HL-60 (cell line): ENCODE measurements at regions not wholly inside any gene's neighbourhood (a gene's known extent, or its start where the extent isn't known, plus 50 kb on each side); places are given as distances from the start of the nearest gene placed in this dataset.

Source experiments
- DNase-seq, 2 experiments: peaks; one replicate each; pipeline ENCODE4 v3.0.0-alpha.2; 2010 to 2020; ENCODE audit warnings: low read depth in 1 of 2, low spot score in 1 of 2
- H3K27ac ChIP-seq: fragments of 250-450 bp; sonication (Bioruptor Pico); replicated peaks from 2 replicates; pipeline ENCODE4 v1.5.1; 2020; ENCODE audit warnings: mild to moderate bottlenecking, moderate library complexity
- H3K27me3 ChIP-seq: fragments of 250-450 bp; sonication (Bioruptor Pico); 2 replicates; pipeline ENCODE4 v1.5.1; 2021; ENCODE audit warnings: mild to moderate bottlenecking, moderate library complexity; ENCODE audit not compliant: insufficient read depth, poor library complexity, severe bottlenecking
- H3K4me3 ChIP-seq: replicated peaks from 2 replicates; pipeline ENCODE4 v1.5.1; 2011; ENCODE audit warnings: mild to moderate bottlenecking, control low read depth, low read length; ENCODE audit not compliant: insufficient read depth
- GABPA ChIP-seq: IDR thresholded peaks from 2 replicates; pipeline ENCODE4 v1.6.1; 2012; ENCODE audit warnings: low read depth
- POLR2AphosphoS5 ChIP-seq: IDR thresholded peaks from 2 replicates; pipeline ENCODE4 v1.6.1; 2012; ENCODE audit warnings: low read depth
- SPI1 ChIP-seq: IDR thresholded peaks from 2 replicates; pipeline ENCODE4 v1.6.1; 2012; ENCODE audit warnings: low read depth, mild to moderate bottlenecking, borderline replicate concordance
- TF ChIP-seq, protein P1 (sequence below): IDR thresholded peaks from one replicate; pipeline ENCODE4 v1.5.1; 2011; ENCODE audit warnings: low read length, control low read depth, inconsistent platforms; ENCODE audit not compliant: insufficient read depth
- TF ChIP-seq, protein P2 (sequence below): IDR thresholded peaks from 2 replicates; pipeline ENCODE4 v1.6.1; 2012; ENCODE audit warnings: low read depth; ENCODE audit not compliant: insufficient replicate concordance

DNA sequence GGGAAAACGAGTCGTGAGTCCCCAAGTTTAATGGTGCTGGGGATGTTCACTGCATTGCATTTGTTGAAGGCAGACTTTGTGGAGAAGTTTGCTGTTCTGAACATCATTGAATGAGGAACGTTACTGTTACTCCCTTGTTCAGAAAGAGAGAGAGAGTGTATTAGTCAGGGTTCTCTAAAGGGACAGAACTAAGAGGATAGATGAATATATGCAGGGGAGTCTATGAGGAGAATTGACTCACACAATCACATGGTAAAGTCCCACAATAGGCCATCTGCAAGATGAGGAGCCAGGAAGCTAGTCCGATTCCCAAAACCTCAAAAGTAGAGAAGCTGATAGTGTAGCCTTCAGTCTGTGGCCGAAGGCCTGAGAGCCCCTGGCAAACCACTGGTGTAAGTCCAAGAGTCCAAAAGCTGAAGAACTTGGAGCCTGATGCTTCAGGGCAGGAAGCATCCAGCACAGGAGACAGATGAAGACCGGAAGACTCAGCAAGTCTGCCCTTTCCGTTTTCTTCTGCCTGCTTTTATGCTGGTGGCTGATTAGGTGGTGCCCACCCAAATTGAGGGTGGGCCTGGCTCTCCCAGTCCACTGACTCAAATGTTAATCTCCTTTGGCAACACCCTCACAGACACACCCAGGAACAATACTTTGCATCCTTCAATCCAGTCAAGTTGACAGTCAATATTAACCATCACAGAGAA is 223.5 kb upstream of the PCSK2 start:
- TF ChIP-seq GABPA (no peak), SPI1 (no peak), POLR2AphosphoS5 (no peak)
- TF ChIP-seq, protein P1, sequence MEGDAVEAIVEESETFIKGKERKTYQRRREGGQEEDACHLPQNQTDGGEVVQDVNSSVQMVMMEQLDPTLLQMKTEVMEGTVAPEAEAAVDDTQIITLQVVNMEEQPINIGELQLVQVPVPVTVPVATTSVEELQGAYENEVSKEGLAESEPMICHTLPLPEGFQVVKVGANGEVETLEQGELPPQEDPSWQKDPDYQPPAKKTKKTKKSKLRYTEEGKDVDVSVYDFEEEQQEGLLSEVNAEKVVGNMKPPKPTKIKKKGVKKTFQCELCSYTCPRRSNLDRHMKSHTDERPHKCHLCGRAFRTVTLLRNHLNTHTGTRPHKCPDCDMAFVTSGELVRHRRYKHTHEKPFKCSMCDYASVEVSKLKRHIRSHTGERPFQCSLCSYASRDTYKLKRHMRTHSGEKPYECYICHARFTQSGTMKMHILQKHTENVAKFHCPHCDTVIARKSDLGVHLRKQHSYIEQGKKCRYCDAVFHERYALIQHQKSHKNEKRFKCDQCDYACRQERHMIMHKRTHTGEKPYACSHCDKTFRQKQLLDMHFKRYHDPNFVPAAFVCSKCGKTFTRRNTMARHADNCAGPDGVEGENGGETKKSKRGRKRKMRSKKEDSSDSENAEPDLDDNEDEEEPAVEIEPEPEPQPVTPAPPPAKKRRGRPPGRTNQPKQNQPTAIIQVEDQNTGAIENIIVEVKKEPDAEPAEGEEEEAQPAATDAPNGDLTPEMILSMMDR: no peak
- TF ChIP-seq, protein P2, sequence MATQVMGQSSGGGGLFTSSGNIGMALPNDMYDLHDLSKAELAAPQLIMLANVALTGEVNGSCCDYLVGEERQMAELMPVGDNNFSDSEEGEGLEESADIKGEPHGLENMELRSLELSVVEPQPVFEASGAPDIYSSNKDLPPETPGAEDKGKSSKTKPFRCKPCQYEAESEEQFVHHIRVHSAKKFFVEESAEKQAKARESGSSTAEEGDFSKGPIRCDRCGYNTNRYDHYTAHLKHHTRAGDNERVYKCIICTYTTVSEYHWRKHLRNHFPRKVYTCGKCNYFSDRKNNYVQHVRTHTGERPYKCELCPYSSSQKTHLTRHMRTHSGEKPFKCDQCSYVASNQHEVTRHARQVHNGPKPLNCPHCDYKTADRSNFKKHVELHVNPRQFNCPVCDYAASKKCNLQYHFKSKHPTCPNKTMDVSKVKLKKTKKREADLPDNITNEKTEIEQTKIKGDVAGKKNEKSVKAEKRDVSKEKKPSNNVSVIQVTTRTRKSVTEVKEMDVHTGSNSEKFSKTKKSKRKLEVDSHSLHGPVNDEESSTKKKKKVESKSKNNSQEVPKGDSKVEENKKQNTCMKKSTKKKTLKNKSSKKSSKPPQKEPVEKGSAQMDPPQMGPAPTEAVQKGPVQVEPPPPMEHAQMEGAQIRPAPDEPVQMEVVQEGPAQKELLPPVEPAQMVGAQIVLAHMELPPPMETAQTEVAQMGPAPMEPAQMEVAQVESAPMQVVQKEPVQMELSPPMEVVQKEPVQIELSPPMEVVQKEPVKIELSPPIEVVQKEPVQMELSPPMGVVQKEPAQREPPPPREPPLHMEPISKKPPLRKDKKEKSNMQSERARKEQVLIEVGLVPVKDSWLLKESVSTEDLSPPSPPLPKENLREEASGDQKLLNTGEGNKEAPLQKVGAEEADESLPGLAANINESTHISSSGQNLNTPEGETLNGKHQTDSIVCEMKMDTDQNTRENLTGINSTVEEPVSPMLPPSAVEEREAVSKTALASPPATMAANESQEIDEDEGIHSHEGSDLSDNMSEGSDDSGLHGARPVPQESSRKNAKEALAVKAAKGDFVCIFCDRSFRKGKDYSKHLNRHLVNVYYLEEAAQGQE: no peak
- H3K4me3 ChIP-seq: no peak overlapping the region
- no peak for DNase-seq
- H3K27me3 ChIP-seq: no peaks in the 10 kb centered on the region
- no peak overlapping the region for H3K27ac ChIP-seq

DNA sequence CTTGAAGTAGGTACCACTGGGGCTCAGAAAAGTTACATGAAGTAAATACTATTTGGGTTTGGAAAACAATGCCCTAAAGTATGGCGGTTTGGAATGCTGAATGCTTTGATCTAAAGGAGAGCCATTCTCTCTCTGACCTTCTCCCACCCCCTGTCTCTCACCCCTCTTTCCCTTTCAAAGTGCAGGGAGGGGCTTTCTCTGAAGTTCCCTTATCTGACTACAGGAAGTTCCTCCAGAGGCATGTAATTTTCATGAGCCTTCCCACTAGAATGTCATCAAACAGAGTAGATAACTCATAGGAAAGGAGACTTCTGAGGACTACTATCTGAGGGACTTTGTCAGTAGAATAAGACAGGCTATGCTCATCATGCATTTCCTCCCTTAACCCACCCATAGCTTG is 216.7 kb upstream of the PCSK2 start:
- no peaks in the 10 kb centered on the region for H3K27me3 ChIP-seq
- H3K27ac ChIP-seq: no peak overlapping the region
- TF ChIP-seq POLR2AphosphoS5: no peak
- TF ChIP-seq, protein P2: no peak
- TF ChIP-seq, protein P1: no peak
- TF ChIP-seq SPI1: no peak
- TF ChIP-seq GABPA: no peak
- no peak for DNase-seq
- no peak overlapping the region for H3K4me3 ChIP-seq

DNA sequence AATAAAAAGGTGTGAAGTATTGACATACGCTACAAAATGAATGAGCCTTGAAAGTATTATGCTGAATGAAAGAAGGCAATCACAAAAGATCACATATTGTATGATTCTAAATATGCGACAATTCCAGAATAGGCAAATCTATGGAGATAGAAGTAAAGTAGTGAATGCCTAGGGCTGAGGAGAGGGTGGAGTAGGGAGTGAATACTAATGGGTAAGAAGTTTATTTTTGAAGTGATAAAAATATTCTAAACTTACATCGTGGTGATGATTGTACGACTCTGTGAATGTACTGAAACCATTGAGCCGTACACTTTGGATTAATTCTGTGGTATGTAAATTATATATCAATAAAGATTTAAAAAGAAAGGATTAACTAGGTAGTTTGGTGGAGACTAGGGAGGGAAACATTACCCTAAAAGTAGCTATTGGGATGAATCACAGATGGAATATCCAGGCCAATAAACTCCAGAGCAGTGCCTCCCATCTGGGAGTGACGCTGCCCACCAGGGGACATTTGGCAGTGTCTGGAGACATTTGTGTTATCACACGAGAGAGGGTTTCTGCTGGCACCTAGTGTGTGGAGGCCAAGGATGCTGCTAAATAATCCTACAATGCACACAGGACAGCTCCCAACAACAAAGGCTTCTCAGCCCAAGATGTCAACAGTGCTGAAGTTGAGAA is 214.2 kb upstream of the PCSK2 start:
- TF ChIP-seq SPI1 (no peak), POLR2AphosphoS5 (no peak), GABPA (no peak)
- TF ChIP-seq, protein P2: no peak
- TF ChIP-seq, protein P1: no peak
- Histone ChIP-seq H3K4me3 (no peak overlapping the region), H3K27me3 (no peaks in the 10 kb centered on the region)

More for the DNA sequence above, 214.2 kb upstream of the PCSK2 start:
- no peak overlapping the region for H3K27ac ChIP-seq
- no peak for DNase-seq
